D341Med (cell line): ENCODE measurements at regions not wholly inside any gene's neighbourhood (a gene's known extent, or its start where the extent isn't known, plus 50 kb on each side); places are given as distances from the start of the nearest gene placed in this dataset.

Experiments used
- DNase-seq: peaks from one replicate; pipeline ENCODE4 v3.0.0; 2012; ENCODE audit warnings: low spot score

DNA sequence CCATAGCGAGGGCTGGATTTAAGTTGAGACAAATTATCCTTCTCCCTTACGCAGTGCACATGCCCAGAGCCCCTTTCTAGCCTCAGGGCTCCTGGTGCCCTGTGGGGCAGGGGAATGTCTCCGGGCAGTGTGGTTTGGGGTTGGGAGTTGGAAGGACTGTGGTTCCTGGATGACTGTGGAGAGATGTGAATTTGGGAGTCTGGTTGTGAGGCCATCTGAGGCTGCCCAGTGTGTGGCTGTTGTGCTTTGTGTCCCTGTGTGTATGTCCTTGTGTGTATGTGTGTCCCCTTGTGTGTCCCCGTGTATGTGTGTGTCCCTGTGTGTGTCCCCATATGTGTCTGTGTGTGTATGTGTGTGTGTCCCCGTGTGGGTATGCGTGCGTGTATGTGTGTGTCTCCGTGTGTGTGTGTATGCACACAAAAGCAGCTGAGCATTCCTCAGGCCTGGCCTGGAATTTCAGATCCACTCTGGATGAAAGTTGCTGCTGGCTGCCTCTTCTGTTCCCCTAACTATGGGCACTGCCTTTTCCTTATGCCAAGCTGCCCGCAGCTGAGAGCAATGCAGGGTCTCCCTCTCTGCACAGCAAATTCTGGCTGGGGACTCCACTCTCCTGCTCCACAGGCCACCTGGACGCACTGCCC, 65.4 kb downstream of the UBIAD1 start:
- no peak for DNase-seq

DNA sequence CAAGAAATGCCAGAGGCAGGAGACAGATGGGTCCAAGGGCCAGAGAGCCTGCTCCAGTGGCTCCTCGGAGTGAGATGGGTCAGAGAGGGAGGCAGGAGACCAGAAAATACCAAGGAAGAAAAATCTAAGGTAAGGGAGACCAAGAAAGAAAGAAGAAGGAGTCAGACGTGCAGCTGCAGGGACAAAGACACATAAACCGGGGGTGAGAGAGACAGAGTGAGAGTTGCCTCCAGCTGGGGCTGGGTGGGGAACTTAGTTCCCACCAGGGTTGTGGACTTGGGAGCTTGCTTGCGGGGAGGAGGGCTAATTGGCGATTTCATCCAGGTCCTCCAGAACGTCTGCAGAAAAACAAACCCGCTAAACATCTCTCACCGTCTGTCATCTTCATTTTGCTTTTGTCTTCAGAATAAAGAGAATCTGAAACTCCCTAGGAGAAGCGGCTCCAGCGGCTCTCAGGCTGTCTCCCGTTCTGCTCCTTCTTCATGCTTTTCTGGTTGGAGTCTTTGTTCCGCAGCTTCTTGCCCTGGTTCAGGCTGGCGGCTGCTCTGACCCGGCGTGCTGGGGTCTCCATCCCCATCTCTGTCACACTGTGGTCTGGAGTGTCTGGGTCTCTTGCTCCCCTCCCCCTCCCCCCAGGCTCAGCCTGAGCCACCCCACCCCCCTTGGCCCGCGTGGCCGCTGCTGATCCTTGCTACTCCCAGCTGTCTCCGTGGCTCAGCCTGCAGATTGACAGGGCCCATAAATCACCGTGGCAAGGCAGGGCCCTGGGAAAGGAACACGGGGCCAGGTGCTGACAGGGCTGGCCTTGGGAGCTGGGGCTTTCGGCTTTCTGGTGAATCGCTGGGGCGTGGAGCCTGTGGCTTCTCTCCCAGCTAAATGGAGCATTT, 66.6 kb downstream of the UBIAD1 start:
- peak; percentile 55 for DNase-seq

DNA sequence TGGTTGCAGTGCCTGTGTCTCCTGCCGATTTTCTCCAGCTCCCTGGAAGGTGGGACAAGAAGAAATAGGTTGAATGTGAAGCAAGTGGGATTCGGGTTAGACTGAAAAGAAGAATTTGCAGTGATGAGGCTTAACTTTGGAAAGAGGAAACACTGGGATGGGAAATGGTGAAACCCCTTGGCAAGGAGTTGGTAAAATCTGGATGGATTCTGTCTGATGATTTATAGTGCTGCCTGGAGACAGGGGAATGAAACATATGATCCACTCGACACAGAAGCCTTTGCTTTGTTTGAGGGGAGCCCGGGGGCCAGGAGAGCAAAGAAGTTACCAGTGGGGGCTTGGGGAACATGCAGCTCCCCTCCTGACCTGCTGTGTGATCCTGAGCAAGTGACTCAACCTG, 67.2 kb downstream of the UBIAD1 start:
- no peak for DNase-seq

DNA sequence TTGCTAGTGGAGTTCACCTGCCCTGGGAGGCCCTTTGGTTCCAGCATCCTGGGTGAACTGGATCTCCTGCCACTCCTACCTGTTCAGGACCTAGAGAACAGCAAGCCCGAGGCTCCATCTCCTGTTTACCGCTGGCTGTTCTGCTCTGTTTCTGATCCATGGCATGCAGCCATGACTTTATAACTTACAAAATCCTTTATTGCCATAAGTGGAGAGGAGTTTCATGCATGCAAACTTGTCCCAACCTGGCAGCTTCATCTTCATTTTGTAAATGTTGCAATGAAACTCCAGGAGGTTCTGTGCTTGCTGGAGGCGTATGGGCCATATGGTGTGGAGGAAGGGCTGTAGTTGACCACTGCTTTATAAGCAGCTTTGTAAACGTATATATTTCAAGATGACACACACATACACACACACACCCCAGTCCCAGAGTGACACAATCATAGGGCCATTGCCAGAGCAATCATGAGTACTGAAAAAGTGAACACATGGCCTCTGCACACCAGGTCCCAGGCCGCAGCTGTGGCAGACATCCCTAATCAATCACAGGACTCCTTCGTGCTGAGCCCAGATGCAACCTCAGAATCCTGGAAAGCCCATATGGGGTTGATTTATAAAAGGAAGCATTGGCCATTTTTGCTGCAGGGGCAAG, 69.0 kb downstream of the UBIAD1 start:
- no peak for DNase-seq

DNA sequence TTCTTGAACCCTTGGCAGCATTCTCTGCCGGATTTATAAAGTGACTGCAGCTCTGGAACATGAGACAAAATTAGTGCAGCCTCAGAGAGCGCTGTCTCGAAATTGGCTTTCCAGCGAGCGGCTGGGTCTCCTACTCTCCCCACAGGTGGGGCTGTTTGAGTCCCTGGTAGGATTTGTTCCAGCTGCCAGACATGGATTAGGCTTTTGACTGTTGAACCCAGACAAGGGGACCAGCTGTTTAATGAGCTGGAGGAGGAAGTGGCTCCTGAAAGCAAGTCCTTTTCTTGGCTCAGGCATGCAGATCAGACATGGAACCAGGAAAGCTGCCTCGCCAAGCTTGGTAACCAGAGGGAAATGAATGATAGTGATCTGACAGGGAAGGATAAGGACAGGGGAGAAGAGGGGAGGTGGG, 69.6 kb downstream of the UBIAD1 start:
- peak; percentile 66 for DNase-seq

DNA sequence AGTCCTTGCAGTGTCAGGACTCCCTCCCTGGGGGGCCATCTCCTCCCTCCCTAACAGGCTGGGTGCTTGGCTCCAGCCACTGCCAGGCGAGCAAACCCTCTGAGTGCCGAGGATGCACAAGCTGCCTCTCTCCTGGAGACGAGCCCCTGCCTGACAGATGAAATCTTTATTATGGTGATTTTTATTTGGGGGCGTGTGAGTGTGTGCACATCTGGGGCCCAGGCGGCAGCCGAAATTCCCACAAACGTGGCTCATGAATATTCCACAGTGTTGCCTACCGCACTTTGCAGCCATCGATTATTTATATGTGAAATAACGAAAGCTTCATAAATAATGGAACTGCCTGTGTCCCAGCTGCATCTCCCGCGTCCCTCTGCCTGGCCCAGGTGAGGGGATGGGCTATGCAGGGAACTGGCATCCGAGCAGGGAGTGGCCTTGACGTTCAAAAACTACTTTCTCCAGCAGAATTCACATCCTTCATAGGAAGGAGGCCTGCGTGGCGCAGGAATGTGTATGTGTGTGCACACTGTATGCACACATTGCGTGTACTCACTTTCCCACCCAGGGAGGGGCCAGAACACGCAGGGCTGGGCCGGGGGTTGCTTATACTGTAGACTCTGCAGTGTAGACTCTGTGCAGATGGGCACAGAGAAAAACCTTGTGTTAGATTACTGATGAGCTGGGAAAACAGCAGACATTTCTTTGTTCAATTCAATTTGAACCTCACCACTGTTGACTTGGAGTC, 73.1 kb downstream of the UBIAD1 start:
- DNase-seq: no peak

DNA sequence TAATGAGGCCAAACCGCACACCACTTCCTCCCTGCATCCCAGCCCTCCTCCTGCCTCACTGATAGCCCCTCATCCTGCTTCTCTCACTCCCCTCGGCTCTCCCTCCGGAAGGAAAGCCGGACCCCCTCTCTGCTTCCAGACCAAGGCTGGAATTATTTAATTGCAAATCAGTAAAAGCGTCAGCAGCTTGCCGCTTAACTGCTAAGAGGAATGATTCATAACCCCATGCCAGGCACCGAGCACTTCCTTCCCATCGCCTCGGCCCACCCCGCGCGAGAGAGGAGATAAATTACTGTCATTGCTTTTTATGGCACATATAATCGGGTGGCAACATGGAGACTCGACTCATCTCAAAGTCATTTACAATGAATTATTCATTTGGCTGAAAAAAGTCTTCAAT, 77.3 kb downstream of the UBIAD1 start:
- no peak for DNase-seq

DNA sequence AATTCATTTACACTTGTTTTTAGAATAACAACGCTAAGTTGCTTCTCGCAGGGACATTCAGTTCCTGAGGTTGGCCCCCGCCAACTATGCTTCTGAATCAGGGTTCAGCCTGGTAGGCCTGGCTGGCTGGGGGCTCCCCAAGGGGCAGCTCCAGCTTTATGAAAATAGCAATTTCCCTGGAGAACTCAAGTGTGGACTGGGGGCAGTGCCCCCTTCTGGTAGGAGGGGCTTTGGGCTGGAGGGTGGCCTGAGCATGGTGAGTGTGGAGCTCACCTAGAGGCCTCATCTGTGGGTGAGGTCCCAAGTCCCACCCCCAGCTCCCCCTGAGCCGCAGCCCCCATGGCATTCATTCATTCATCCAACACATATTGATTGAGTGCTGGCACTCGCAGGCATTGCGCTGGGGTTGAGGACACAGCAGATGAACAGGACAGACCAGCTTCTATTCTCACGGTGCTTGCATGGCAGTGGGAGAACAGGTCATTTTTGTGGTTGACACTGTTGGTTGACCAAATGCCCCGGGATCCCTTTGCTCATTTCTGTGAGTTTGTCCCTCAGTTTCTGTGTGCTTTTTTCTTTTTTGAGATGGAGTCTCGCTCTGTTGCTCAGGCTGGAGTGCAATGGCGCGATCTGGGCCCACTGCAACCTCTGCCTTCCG, 79.2 kb downstream of the UBIAD1 start:
- DNase-seq: no peak

DNA sequence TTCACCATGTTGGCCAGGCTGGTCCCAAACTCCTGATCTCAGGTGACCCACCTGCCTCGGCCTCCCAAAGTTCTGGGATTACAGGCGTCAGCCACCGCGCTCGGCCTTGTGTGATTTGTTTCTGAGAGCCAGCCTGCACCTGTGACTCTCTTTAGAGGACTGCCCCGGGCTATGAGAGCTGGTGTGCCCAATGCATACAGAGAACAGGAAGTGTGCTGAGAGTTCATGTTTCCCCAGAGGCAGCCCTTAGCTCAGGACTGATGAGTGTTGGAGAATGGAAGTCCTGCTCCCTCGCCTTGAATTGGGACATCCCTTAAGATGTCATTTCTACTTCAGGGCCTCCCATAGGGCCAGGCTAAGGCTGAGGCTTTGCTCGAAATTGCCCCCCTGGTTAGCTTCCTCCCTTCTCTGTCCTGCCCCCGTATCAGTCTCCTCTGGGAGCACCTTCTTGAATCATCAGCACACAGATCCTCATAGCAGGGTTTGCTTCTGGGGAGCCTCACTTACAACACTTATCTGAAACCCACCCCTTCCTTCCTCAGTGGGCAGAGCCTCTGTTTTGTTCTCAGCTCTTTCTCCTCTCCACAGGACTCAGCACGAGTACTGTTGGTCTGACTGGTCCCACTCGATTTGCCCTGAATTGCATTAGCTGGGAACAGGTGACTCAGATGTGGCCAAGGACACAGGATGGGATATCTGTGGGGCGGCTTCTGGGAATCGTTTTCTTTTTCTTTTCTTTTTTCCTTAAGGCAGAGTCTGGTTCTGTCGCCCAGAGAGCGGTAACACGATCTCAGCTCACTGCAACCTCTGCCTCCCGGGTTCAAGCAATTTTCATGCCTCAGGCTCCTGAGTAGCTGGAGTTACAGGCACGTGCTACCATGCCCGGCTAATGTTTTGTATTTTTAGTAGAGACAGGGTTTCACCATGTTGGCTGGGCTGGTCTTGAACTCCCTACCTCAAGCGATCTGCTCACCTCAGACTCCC, 80.1 kb downstream of the UBIAD1 start:
- DNase-seq: no peak

DNA sequence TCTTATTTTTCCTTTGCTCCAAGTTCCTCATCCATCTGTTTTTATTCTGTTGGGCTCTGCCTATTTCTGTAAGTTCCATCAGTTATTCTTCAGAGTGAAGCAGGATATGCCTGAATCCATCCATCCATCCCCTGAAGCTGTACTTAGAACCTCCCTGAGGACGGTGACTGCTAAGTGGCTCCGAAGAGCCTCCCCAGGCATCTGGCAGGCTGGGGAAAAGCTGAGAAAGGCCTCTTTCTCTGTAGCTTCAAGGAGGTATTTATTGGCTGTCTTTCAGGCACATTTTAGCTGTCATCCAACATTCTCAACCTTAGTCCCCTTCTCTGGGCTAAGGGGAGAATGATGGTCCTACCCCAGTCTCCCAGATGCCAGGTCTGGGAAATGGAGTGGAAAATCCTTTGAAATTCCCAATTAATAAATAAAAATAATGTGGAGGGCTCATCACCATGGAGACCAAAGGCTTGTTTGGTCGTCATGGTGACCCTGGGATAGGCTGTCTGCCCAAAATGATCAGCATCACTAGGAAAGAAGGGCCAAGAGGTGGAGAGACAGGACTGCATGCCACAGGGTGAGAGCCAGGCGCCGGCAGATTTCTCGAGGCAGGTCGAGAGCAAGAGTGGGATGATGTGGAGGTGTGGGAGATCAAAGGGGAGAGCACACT, 82.0 kb downstream of the UBIAD1 start:
- DNase-seq: peak; percentile 33

DNA sequence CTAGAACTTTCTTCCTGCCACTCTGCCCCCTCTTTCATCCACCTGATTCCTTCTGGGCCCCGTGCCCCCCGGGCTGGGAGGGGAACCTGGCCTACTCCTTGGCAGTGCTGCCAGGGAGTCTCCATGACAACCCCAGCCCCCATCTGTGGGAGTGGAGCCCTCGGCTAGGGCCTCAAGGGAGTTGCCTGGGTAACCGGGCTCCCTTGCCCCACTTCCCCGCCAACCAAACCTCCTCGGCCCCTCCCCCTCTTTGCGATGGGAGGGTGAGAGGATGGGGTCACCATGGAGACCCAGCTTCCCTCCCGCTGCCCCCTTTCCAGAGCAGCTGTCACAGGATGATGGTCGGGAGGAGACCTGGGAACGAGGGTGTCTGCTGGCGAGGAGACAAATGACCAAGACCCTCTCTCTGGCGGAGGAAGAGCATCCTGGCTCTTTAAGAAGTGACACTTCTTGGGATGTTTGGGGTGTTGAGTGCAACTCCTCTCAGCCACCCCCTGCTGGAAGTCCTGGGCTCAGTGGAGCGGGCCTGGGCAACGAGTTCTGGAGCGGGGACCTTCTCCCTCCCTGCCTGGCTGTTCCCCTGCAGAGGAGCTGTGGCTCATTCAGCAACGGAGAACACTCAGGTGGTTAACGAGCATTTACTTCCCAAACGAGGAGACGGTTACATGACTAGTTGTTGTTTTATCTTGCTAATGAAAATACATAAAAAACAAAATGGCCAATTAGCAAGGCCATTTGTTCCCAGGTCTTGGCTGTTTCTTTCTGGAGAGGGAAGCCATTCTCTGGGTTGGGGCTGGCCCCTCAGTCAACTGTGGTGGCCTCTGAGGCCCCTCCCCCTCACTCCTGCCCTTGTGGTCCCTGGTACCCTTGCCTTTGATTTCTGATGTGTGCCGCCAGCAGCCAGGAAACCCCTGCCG, 82.8 kb downstream of the UBIAD1 start:
- DNase-seq: no peak

DNA sequence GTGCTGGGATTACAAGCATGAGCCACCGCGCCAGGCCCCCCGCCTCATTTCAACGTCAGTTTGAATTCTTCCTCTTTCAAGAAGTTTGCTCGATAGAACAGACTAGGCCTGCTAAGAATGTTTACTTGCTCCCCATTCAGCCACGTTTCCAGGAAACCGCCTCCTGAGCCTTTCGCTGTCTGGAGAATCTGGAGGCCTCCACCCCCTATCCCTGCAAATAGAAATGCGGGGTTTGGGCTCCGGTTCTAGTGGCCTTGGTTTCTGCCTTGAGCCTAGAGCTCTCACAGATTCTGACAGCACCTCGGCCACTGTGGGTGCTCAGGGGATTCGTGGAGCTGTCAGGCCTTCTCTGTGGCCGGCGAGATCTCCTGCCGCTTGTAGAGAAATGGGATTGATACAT, 84.3 kb downstream of the UBIAD1 start:
- no peak for DNase-seq

DNA sequence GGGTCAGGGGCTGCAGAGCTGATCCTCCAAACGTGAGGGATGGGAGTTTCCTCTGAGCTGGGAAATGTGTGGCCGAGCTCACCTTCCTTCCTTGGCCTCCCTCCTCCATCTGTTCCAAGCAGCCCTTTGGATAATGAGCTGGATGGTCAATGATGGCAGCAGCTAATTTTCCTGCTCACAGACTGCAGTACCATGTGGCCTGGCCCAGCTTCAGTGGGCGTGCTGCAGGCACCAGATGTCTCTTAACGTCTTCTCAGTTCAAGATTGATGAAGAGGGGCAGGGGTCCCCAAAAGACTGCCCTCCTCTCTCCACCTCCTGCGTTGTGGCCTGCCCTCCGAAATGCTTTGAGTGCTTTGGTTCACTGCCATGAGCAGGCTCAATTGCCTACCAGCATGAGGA, 86.0 kb downstream of the UBIAD1 start:
- no peak for DNase-seq

DNA sequence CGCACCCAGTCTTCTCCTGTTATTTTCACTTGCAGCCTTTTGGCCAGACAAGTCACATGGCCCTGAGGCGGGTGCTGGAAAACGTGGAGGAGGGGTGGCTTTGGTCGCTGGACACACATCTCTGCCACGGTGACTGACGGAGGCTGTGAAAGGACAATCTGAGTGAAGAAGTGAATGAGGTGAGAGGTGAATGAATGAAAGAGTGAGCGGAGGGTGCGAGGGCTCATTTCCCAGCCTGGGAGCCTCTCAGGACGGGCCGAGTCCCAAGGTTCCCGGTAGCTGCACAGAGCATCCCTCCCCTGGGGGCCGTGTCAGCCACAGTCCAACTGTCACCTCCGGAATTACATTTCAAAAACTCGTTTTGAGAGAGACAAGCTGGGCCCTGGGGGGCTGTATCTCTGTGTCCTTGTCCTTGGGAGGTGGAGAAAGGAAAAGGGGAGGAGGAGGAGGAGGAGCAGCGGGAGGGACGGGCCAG, 89.6 kb downstream of the UBIAD1 start:
- no peak for DNase-seq

DNA sequence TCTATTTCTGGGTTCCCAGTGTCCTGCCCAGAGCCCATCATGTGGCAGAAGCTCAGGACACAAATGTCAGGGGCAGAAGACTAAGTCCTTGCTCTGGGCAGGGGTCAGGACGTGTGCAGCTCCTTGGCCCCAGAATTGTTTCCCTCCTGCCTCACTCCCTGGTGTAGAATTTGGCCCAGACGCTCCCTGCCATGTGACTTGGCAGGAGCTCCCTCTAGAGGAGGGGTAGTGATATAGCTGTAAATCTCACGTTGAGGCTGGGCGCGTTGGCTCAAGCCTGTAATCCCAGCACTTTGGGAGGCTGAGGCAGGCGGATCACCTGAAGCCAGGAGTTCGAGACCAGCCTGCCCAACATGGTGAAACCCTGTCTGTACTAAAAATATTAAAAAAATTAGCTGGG, 91.2 kb downstream of the UBIAD1 start:
- no peak for DNase-seq

DNA sequence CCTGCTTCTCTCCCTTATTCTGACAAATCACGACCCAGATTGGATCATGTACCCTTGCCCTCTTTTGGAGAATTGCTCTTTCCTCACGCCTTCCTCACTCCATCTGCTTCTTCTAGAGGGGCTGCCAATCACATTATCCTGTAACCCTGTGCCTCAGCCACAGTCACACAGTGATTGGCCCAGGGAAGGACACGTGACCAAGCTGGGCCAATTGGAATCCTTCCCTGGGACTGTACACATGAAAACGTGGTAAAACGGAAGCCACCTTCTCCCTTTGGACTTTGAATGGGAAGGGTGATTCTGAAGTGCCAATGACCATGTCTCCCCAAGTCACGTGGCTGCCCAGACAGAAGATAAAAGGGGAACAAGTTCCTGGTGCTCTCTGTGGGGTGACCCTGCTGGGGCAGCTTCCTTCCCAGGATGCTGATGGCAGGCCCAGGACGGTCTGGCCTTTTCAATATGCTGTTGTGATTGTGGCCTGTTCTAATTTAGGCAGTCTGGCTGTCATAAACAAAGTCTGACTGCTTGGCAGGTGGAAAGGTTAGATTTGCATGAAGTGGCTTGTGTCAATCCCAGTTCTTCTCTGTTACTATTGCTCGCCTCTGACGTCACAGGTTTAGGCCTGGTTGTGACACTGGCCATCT, 92.9 kb downstream of the UBIAD1 start:
- no peak for DNase-seq

DNA sequence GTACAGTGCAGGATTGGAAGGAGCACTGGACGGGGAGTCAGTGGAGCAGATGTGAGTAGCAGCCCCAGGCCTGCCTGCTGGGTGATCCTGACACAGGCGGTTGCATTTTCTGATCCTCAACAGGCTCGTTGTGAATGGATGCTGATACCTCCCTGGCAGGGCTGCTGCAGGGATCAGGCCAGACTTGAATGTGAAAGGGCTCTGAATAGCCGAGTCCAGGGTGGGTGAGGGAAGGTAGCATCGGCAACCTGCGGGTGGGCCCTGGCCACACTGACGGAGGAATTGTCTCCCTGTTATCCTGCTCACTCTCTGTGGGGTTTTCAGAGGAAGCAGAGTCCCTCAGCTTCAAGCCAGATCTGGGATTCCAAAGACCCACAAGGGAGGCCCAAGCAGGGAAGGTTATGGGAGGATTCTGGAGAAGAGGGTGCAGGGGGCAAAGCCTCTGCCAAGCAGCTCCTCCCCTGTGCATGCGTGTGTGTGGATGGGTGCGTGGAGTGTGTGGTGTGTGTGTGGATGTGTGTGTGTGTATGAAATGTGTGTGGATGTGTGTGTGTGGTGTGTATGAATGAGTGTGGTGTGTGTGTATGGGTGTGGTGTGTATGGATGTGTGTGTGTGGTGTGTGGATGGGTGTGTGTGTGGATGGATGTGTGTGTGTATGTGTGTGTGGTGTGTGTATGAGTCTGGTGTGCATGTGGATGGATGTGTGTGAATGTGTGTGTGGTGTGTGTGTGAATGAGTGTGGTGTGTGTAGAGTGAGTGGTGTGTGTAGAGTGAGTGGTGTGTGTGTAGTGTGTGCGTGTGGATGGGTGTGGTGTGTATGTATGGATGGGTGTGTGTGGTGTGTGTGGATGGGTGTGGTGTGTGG, 100.3 kb downstream of the UBIAD1 start:
- DNase-seq: peak; percentile 11
